H1 (cell line): ENCODE measurements at regions not wholly inside any gene's neighbourhood (a gene's known extent, or its start where the extent isn't known, plus 50 kb on each side); places are given as distances from the start of the nearest gene placed in this dataset.

Source experiments
- CTCF ChIA-PET: fragments of 300-600 bp; sonication (Branson Sonifier 250); formaldehyde crosslinking; loops from one replicate; lab custom pipeline; 2021; ENCODE audit not compliant: partially characterized antibody; lab: Charles Lee
- POLR2A ChIA-PET: fragments of 300-600 bp; sonication (Branson Sonifier 250); formaldehyde crosslinking; loops from one replicate; lab custom pipeline; 2021; ENCODE audit warnings: inconsistent platforms; ENCODE audit not compliant: partially characterized antibody; lab: Charles Lee
- DNase-seq, 2 experiments: peaks; one replicate each; pipeline versions ENCODE4 v3.0.0 to v3.0.0-alpha.2; 2010 to 2022; ENCODE audit warnings: low spot score in 2 of 2, low read depth in 1 of 2, mixed read lengths in 1 of 2
- FAIRE-seq: peaks from 2 replicates; lab custom pipeline; 2011; peaks lifted over from hg19 to GRCh38; lab: Jason Lieb, UNC
- H2AFZ ChIP-seq: 2 replicates; pipeline ENCODE4 v1.8.1; 2012; ENCODE audit warnings: low read length, inconsistent platforms
- H2AK5ac ChIP-seq: 2 replicates; pipeline ENCODE4 v1.6.1; 2013; ENCODE audit warnings: low read depth, low read length
- H2BK120ac ChIP-seq: replicated peaks from 2 replicates; pipeline ENCODE3; 2013; ENCODE audit warnings: low read depth, low read length, inconsistent platforms
- H2BK12ac ChIP-seq: 2 replicates; pipeline ENCODE4 v1.6.1; 2013; ENCODE audit warnings: low read depth, low read length
- H2BK15ac ChIP-seq: 2 replicates; pipeline ENCODE4 v1.6.1; 2013; ENCODE audit warnings: low read length
- H2BK20ac ChIP-seq: 2 replicates; pipeline ENCODE4 v1.6.1; 2013; ENCODE audit warnings: low read length
- H2BK5ac ChIP-seq: 2 replicates; pipeline ENCODE4 v1.6.1; 2013; ENCODE audit warnings: low read depth, low read length
- H3K14ac ChIP-seq: 2 replicates; pipeline ENCODE4 v1.6.1; 2013; ENCODE audit warnings: inconsistent platforms; ENCODE audit not compliant: insufficient read length
- H3K18ac ChIP-seq: 2 replicates; pipeline ENCODE4 v1.6.1; 2013; ENCODE audit warnings: low read length; ENCODE audit errors: extremely low read depth
- H3K23ac ChIP-seq: 2 replicates; pipeline ENCODE4 v1.6.1; 2013; ENCODE audit warnings: inconsistent platforms; ENCODE audit not compliant: insufficient read length
- H3K23me2 ChIP-seq: 2 replicates; pipeline ENCODE4 v1.6.1; 2013; ENCODE audit warnings: low read depth, low read length
- H3K27ac ChIP-seq: 2 replicates; pipeline ENCODE4 v1.6.1; 2011; ENCODE audit warnings: low read depth, low read length, inconsistent platforms
- H3K27me3 ChIP-seq, 4 experiments: replicated peaks in 1 of 4; 1 replicate in 1 of 4; 2 replicates in 3 of 4; pipeline versions ENCODE4 v1.6.1 to v1.8.1; 2011 to 2013; ENCODE audit warnings: low read length in 3 of 4, mild to moderate bottlenecking in 3 of 4, inconsistent platforms in 2 of 4, mixed read lengths in 2 of 4, moderate library complexity in 1 of 4; ENCODE audit not compliant: control insufficient read depth in 3 of 4, insufficient read depth in 3 of 4; ENCODE audit errors: extremely low read depth in 1 of 4
- H3K36me3 ChIP-seq, 4 experiments: 2 replicates each; pipeline versions ENCODE4 v1.6.1 to v1.8.1; 2011 to 2013; ENCODE audit warnings: mild to moderate bottlenecking in 4 of 4, low read length in 3 of 4, moderate library complexity in 2 of 4, control low read depth in 1 of 4, inconsistent platforms in 1 of 4; ENCODE audit not compliant: insufficient read depth in 4 of 4, control insufficient read depth in 2 of 4
- H3K4ac ChIP-seq: replicated peaks from 2 replicates; pipeline ENCODE3; 2013; ENCODE audit warnings: low read length, low read depth, mixed read lengths, inconsistent platforms; ENCODE audit not compliant: insufficient read length
- H3K4me1 ChIP-seq, 4 experiments: replicated peaks in 1 of 4; 1 replicate in 1 of 4; 2 replicates in 3 of 4; pipeline versions ENCODE4 v1.6.1 to v1.8.1; 2011 to 2013; ENCODE audit warnings: low read length in 3 of 4, inconsistent platforms in 2 of 4, mixed read lengths in 1 of 4; ENCODE audit not compliant: insufficient read depth in 4 of 4, control insufficient read depth in 3 of 4
- H3K4me2 ChIP-seq, 2 experiments: 2 replicates each; pipeline versions ENCODE4 v1.6.1 to v1.8.1; 2011 to 2013; ENCODE audit warnings: low read depth in 2 of 2, low read length in 2 of 2, control low read depth in 1 of 2, inconsistent platforms in 1 of 2, mild to moderate bottlenecking in 1 of 2; ENCODE audit not compliant: insufficient read depth in 1 of 2
- H3K4me3 ChIP-seq, 4 experiments: fragments of 200-600, 300-600 bp in 1 of 4; sonication (generic), shearing (Covaris generic), sonication (Bioruptor Twin) in 1 of 4; 2 replicates each; pipeline versions ENCODE4 v1.5.1 to v1.8.1; 2011 to 2016; ENCODE audit warnings: low read length in 4 of 4, low read depth in 3 of 4, control low read depth in 2 of 4, inconsistent platforms in 2 of 4, mild to moderate bottlenecking in 2 of 4, mixed read lengths in 1 of 4, moderate library complexity in 1 of 4; ENCODE audit not compliant: insufficient read depth in 2 of 4; ENCODE audit errors: extremely low read depth in 1 of 4
- H3K56ac ChIP-seq: replicated peaks from 2 replicates; pipeline ENCODE3; 2013; ENCODE audit warnings: low read depth, mild to moderate bottlenecking, mixed read lengths, low read length, inconsistent platforms; ENCODE audit not compliant: insufficient read length
- H3K79me1 ChIP-seq: 2 replicates; pipeline ENCODE4 v1.6.1; 2013; ENCODE audit warnings: low read depth, low read length, control low read depth
- H3K79me2 ChIP-seq, 2 experiments: 2 replicates each; pipeline versions ENCODE4 v1.6.1 to v1.8.1; 2012 to 2013; ENCODE audit warnings: low read length in 2 of 2, mild to moderate bottlenecking in 2 of 2, inconsistent platforms in 1 of 2; ENCODE audit not compliant: insufficient read depth in 2 of 2, control insufficient read depth in 1 of 2
- H3K9ac ChIP-seq, 4 experiments: replicated peaks in 1 of 4; 1 replicate in 1 of 4; 2 replicates in 3 of 4; pipeline versions ENCODE4 v1.6.1 to v1.8.1; 2011 to 2013; ENCODE audit warnings: low read depth in 3 of 4, low read length in 3 of 4, control low read depth in 2 of 4, mild to moderate bottlenecking in 2 of 4, moderate library complexity in 2 of 4, inconsistent platforms in 1 of 4; ENCODE audit errors: extremely low read depth in 1 of 4
- H3K9me3 ChIP-seq, 2 experiments: 2 replicates each; pipeline versions ENCODE4 v1.6.1 to v1.8.1; 2012 to 2013; ENCODE audit warnings: mild to moderate bottlenecking in 2 of 2, moderate library complexity in 2 of 2, control low read depth in 1 of 2, inconsistent platforms in 1 of 2, low read depth in 1 of 2, low read length in 1 of 2, mixed read lengths in 1 of 2; ENCODE audit not compliant: insufficient read depth in 2 of 2
- H4K20me1 ChIP-seq, 2 experiments: replicated peaks in 1 of 2; 2 replicates each; pipeline versions ENCODE3 to v1.8.1; 2011 to 2013; ENCODE audit warnings: inconsistent platforms in 2 of 2, low read length in 2 of 2, mild to moderate bottlenecking in 1 of 2; ENCODE audit not compliant: insufficient read depth in 2 of 2, control insufficient read depth in 1 of 2
- H4K5ac ChIP-seq: 2 replicates; pipeline ENCODE4 v1.6.1; 2013; ENCODE audit warnings: low read length, low read depth, mixed read lengths, inconsistent platforms; ENCODE audit not compliant: insufficient read length
- H4K8ac ChIP-seq: 2 replicates; pipeline ENCODE4 v1.8.0; 2013; ENCODE audit warnings: mild to moderate bottlenecking, moderate library complexity, low read length, inconsistent platforms; ENCODE audit not compliant: insufficient read depth; ENCODE audit errors: extremely low read depth
- H4K91ac ChIP-seq: replicated peaks from 2 replicates; pipeline ENCODE3; 2013; ENCODE audit warnings: low read length, mixed read lengths, inconsistent platforms; ENCODE audit not compliant: insufficient read length
- ASH2L ChIP-seq: fragments of 200-600, 300-600 bp; sonication (generic); IDR thresholded peaks from one replicate; pipeline ENCODE4 v1.7.1; 2017; ENCODE audit warnings: low read length
- CEBPB ChIP-seq: IDR thresholded peaks from 2 replicates; pipeline ENCODE4 v1.6.1; 2012; ENCODE audit warnings: low read depth, low read length
- JUN ChIP-seq: IDR thresholded peaks from 2 replicates; pipeline ENCODE4 v1.6.1; 2011; ENCODE audit warnings: low read depth, mild to moderate bottlenecking, improper control_type of control experiment, low read length
- KDM4A ChIP-seq: IDR thresholded peaks from one replicate; pipeline ENCODE4 v1.7.1; 2012; ENCODE audit warnings: low read depth, mild to moderate bottlenecking, moderate library complexity, low read length, inconsistent platforms; ENCODE audit not compliant: severe bottlenecking
- NRF1 ChIP-seq: IDR thresholded peaks from 2 replicates; pipeline ENCODE4 v1.6.1; 2011; ENCODE audit warnings: mild to moderate bottlenecking, low read depth, low read length, improper control_type of control experiment
- SP1 ChIP-seq: IDR thresholded peaks from 2 replicates; pipeline ENCODE4 v1.6.1; 2011; ENCODE audit warnings: low read depth, low read length
- SP2 ChIP-seq: IDR thresholded peaks from 2 replicates; pipeline ENCODE4 v1.6.1; 2012; ENCODE audit warnings: mild to moderate bottlenecking, low read length, inconsistent platforms
- YY1 ChIP-seq: IDR thresholded peaks from 2 replicates; pipeline ENCODE4 v1.6.1; 2011; ENCODE audit warnings: low read depth, mild to moderate bottlenecking, low read length
- WGBS, 2 experiments: shearing (Covaris generic) in 1 of 2; methylation state at CpG; one replicate each; pipeline versions ENCODE4 v1.1.6 to v1.1.7; 2013 to 2015; ENCODE audit warnings: low lambda C conversion rate in 2 of 2, mixed read lengths in 2 of 2, inconsistent platforms in 1 of 2, low coverage in 1 of 2, missing lambda C conversion rate in 1 of 2; ENCODE audit not compliant: insufficient replicate concordance in 2 of 2, insufficient coverage in 1 of 2, insufficient read length in 1 of 2; ENCODE audit errors: extremely low coverage in 1 of 2, missing lambda C conversion rate in 1 of 2; 5-methylcytosine and 5-hydroxymethylcytosine counted together
- TF ChIP-seq, protein P1 (sequence below), 3 experiments: IDR thresholded peaks; 1 replicate in 2 of 3; 2 replicates in 1 of 3; pipeline versions ENCODE4 v1.5.1 to v1.6.1; 2011; ENCODE audit warnings: low read length in 3 of 3, mild to moderate bottlenecking in 3 of 3, inconsistent platforms in 2 of 3, low read depth in 1 of 3, moderate library complexity in 1 of 3; ENCODE audit not compliant: insufficient read depth in 1 of 3; ENCODE audit errors: control extremely low read depth in 1 of 3
- TF ChIP-seq, protein P2 (sequence below): IDR thresholded peaks from 2 replicates; pipeline ENCODE4 v1.6.1; 2011; ENCODE audit warnings: low read depth, mild to moderate bottlenecking, low read length; ENCODE audit not compliant: insufficient read depth

GRCh38 chr13:39892721-39893685, 237.5 kb downstream of the COG6 start:
- H3K9ac ChIP-seq: no peak overlapping the region
- WGBS, 2 experiments: 79% methylated on average over 10 of the region's 10 CpGs; no CpG with 5 or more reads in 1 of the 2 experiments
- H3K4me1 ChIP-seq: no peaks in the 10 kb centered on the region
- no peak overlapping the region for H2BK20ac ChIP-seq
- H4K20me1 ChIP-seq: no peaks in the 10 kb centered on the region
- H3K9me3 ChIP-seq: no peaks in the 10 kb centered on the region
- H3K79me1 ChIP-seq: no peaks in the 10 kb centered on the region
- H3K4me3 ChIP-seq: no peak overlapping the region
- POLR2A ChIA-PET: no interaction called here
- no peak overlapping the region for H4K8ac ChIP-seq
- H3K18ac ChIP-seq: no peak overlapping the region
- no peaks in the 10 kb centered on the region for H3K36me3 ChIP-seq
- no peak overlapping the region for H3K27ac ChIP-seq
- no peak overlapping the region for H4K91ac ChIP-seq
- no peak overlapping the region for H2AFZ ChIP-seq
- H3K27me3 ChIP-seq: no peaks in the 10 kb centered on the region
- no peak overlapping the region for H2BK5ac ChIP-seq
- FAIRE-seq (no peak), DNase-seq (no peak)
- no peak overlapping the region for H3K23ac ChIP-seq
- no peak overlapping the region for H3K56ac ChIP-seq
- no peak overlapping the region for H3K4me2 ChIP-seq
- H4K5ac ChIP-seq: no peak overlapping the region
- no peak overlapping the region for H2AK5ac ChIP-seq
- H3K79me2 ChIP-seq: no peaks in the 10 kb centered on the region
- H3K4ac ChIP-seq: no peak overlapping the region
- no peaks in the 10 kb centered on the region for H3K23me2 ChIP-seq
- H3K14ac ChIP-seq: no peak overlapping the region
- H2BK15ac ChIP-seq: no peak overlapping the region
- CTCF ChIA-PET: interaction anchor here (0.7 to 3.0 kb wide), 2 partner anchors 49 to 159 kb away, joined by 3 to 8 read pairs; no protein-coding TSS in a partner anchor
- no peak overlapping the region for H2BK12ac ChIP-seq
- no peak overlapping the region for H2BK120ac ChIP-seq
- TF ChIP-seq KDM4A: no peak
- TF ChIP-seq YY1: no peak
- TF ChIP-seq CEBPB: no peak
- TF ChIP-seq, protein P1, sequence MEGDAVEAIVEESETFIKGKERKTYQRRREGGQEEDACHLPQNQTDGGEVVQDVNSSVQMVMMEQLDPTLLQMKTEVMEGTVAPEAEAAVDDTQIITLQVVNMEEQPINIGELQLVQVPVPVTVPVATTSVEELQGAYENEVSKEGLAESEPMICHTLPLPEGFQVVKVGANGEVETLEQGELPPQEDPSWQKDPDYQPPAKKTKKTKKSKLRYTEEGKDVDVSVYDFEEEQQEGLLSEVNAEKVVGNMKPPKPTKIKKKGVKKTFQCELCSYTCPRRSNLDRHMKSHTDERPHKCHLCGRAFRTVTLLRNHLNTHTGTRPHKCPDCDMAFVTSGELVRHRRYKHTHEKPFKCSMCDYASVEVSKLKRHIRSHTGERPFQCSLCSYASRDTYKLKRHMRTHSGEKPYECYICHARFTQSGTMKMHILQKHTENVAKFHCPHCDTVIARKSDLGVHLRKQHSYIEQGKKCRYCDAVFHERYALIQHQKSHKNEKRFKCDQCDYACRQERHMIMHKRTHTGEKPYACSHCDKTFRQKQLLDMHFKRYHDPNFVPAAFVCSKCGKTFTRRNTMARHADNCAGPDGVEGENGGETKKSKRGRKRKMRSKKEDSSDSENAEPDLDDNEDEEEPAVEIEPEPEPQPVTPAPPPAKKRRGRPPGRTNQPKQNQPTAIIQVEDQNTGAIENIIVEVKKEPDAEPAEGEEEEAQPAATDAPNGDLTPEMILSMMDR (IDR thresholded peaks at IDR 0.05; ENCODE audit: control extremely low read depth in 1 of 3, insufficient read depth in 1 of 3, low read depth in 1 of 3, low read length in 3 of 3): no peak
- TF ChIP-seq NRF1: no peak
- TF ChIP-seq SP1: no peak
- TF ChIP-seq, protein P2, sequence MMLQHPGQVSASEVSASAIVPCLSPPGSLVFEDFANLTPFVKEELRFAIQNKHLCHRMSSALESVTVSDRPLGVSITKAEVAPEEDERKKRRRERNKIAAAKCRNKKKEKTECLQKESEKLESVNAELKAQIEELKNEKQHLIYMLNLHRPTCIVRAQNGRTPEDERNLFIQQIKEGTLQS: no peak
- TF ChIP-seq SP2: no peak
- no peak for TF ChIP-seq JUN
- no peak for TF ChIP-seq ASH2L
